ENCODE measurements at regions not wholly inside any gene's neighbourhood (a gene's known extent, or its start where the extent isn't known, plus 50 kb on each side); places are given as distances from the start of the nearest gene placed in this dataset.

GRCh38 chr18:7479756-7480155 lies 87.4 kb upstream of the PTPRM start:
- Histone ChIP-seq H3K4me3 (ENCODE audit: low read depth, low read length) (no peak overlapping the region), H3K36me3 (ENCODE audit: control insufficient read depth in 2 of 2, insufficient read depth in 1 of 2, low read length in 2 of 2) (no peaks in the 10 kb centered on the region), H3K27ac (ENCODE audit: extremely low read depth, low read depth, low read length) (no peak overlapping the region), H3K4me1 (ENCODE audit: control insufficient read depth, insufficient read depth, low read length) (no peaks in the 10 kb centered on the region), H3K9me3 (ENCODE audit: control insufficient read depth, insufficient read depth, low read depth, low read length) (no peaks in the 10 kb centered on the region)
- TF ChIP-seq BCL11A (tag by site-specific recombination; IDR thresholded peaks at IDR 0.05; ENCODE audit: low read depth) (no peak), ZNF221 (tag by site-specific recombination; IDR thresholded peaks at IDR 0.05; ENCODE audit: borderline replicate concordance) (no peak), OSR2 (tag by site-specific recombination; IDR thresholded peaks at IDR 0.05) (no peak)
- ChIA-PET CTCF (no interaction called here), POLR2A (no interaction called here)

- no peak overlapping the region for H3K27ac ChIP-seq (ENCODE audit: extremely low read depth, low read depth, low read length)
- TF ChIP-seq SCRT1 (tag by site-specific recombination; IDR thresholded peaks at IDR 0.05; ENCODE audit: borderline replicate concordance) (no peak), ZNF311 (tag by site-specific recombination; IDR thresholded peaks at IDR 0.05; ENCODE audit: borderline replicate concordance) (no peak), ZNF677 (tag by site-specific recombination; IDR thresholded peaks at IDR 0.05) (no peak), SALL2 (tag by site-specific recombination; IDR thresholded peaks at IDR 0.05; ENCODE audit: borderline replicate concordance) (no peak), KLF9 (tag by site-specific recombination; IDR thresholded peaks at IDR 0.05; ENCODE audit: low read depth) (no peak), AEBP2 (tag by site-specific recombination; IDR thresholded peaks at IDR 0.05; ENCODE audit: borderline replicate concordance) (no peak), ZNF132 (tag by site-specific recombination; IDR thresholded peaks at IDR 0.05; ENCODE audit: borderline replicate concordance) (no peak), MZF1 (tag by site-specific recombination; IDR thresholded peaks at IDR 0.05; ENCODE audit: borderline replicate concordance) (no peak), ZNF514 (tag by site-specific recombination; IDR thresholded peaks at IDR 0.05) (no peak), GFI1B (tag by site-specific recombination; IDR thresholded peaks at IDR 0.05) (no peak), ZNF560 (tag by site-specific recombination; IDR thresholded peaks at IDR 0.05; ENCODE audit: borderline replicate concordance) (no peak), ZNF280C (tag by site-specific recombination; IDR thresholded peaks at IDR 0.05) (no peak), ZNF610 (tag by site-specific recombination; IDR thresholded peaks at IDR 0.05; ENCODE audit: borderline replicate concordance) (no peak), ZNF184 (tag by site-specific recombination; IDR thresholded peaks at IDR 0.05) (no peak)
- H3K36me3 ChIP-seq (ENCODE audit: control insufficient read depth in 2 of 2, insufficient read depth in 1 of 2, low read length in 2 of 2), result no peaks in the 10 kb centered on the region
- ChIA-PET POLR2A (no interaction called here), CTCF (no interaction called here)
- H3K4me1 ChIP-seq (ENCODE audit: control insufficient read depth, insufficient read depth, low read length), result no peaks in the 10 kb centered on the region
- no peak overlapping the region for H3K4me3 ChIP-seq (ENCODE audit: low read depth, low read length)
- H3K9me3 ChIP-seq (ENCODE audit: control insufficient read depth, insufficient read depth, low read depth, low read length), result no peaks in the 10 kb centered on the region
Measured at GRCh38 chr18:7480879-7481278, 86.2 kb upstream of the PTPRM start.

GRCh38 chr18:7482342-7482741 lies 84.8 kb upstream of the PTPRM start:
- Histone ChIP-seq H3K4me1 (ENCODE audit: control insufficient read depth, insufficient read depth, low read length) (no peaks in the 10 kb centered on the region), H3K9me3 (ENCODE audit: control insufficient read depth, insufficient read depth, low read depth, low read length) (no peaks in the 10 kb centered on the region), H3K36me3 (ENCODE audit: control insufficient read depth in 2 of 2, insufficient read depth in 1 of 2, low read length in 2 of 2) (no peaks in the 10 kb centered on the region), H3K27ac (ENCODE audit: extremely low read depth, low read depth, low read length) (no peak overlapping the region), H3K4me3 (ENCODE audit: low read depth, low read length) (no peak overlapping the region)
- no peak for TF ChIP-seq ZNF843 (tag by site-specific recombination; IDR thresholded peaks at IDR 0.05)
- ChIA-PET POLR2A (no interaction called here), CTCF (no interaction called here)

All from HEK293 (cell line).